SU-DHL-6 (cell line): ENCODE measurements at regions not wholly inside any gene's neighbourhood (a gene's known extent, or its start where the extent isn't known, plus 50 kb on each side); places are given as distances from the start of the nearest gene placed in this dataset.

Source experiments
- CTCF ChIP-seq: fragments of 200-600 bp; sonication (generic); IDR thresholded peaks from one replicate; pipeline ENCODE4 v1.5.1; 2017; ENCODE audit warnings: antibody characterized with exemption, mild to moderate bottlenecking, low read length, moderate library complexity; ENCODE audit not compliant: insufficient read depth, poor library complexity, severe bottlenecking
- EZH2phosphoT487 ChIP-seq: fragments of 200-600 bp; sonication (generic), shearing (Covaris generic); conservative IDR thresholded peaks from 2 replicates; pipeline ENCODE4 v1.6.1; 2018; ENCODE audit warnings: mild to moderate bottlenecking, antibody characterized with exemption, low read length, moderate library complexity, mixed read lengths

- TF ChIP-seq CTCF (no peak), EZH2phosphoT487 (no peak)
Observed at GRCh38 chr4:11614426-11614825, 185.7 kb upstream of the HS3ST1 start.
